H7 (cell line): ENCODE measurements at regions not wholly inside any gene's neighbourhood (a gene's known extent, or its start where the extent isn't known, plus 50 kb on each side); places are given as distances from the start of the nearest gene placed in this dataset.

ENCODE experiments used
- DNase-seq: peaks from one replicate; pipeline ENCODE4 v3.0.0; 2012
- H3K27me3 ChIP-seq: 2 replicates; pipeline ENCODE4 v1.6.0; 2011; ENCODE audit warnings: mild to moderate bottlenecking, low read length; ENCODE audit not compliant: control insufficient read depth, insufficient read depth
- H3K36me3 ChIP-seq: replicated peaks from 2 replicates; pipeline ENCODE4 v1.5.1; 2011; ENCODE audit warnings: low read length; ENCODE audit not compliant: control insufficient read depth, insufficient read depth
- H3K4me3 ChIP-seq: 2 replicates; pipeline ENCODE4 v1.5.1; 2011; ENCODE audit warnings: low read depth, mild to moderate bottlenecking, control low read depth, low read length, moderate library complexity; ENCODE audit not compliant: insufficient read depth

GRCh38 chr6:104574135-104574750 lies 285.5 kb downstream of the HACE1 start:
- no peak for DNase-seq
- no peaks in the 10 kb centered on the region for H3K36me3 ChIP-seq
- H3K4me3 ChIP-seq: no peak overlapping the region
- no peaks in the 10 kb centered on the region for H3K27me3 ChIP-seq

GRCh38 chr6:104573350-104573749 lies 286.4 kb downstream of the HACE1 start:
- Histone ChIP-seq H3K27me3 (no peaks in the 10 kb centered on the region), H3K4me3 (no peak overlapping the region), H3K36me3 (no peaks in the 10 kb centered on the region)
- DNase-seq: no peak

- no peak for DNase-seq
- Histone ChIP-seq H3K27me3 (no peaks in the 10 kb centered on the region), H3K4me3 (no peak overlapping the region), H3K36me3 (no peaks in the 10 kb centered on the region)
Measured at GRCh38 chr6:104572901-104573300, 286.8 kb downstream of the HACE1 start.

- Histone ChIP-seq H3K27me3 (no peaks in the 10 kb centered on the region), H3K4me3 (no peak overlapping the region), H3K36me3 (no peaks in the 10 kb centered on the region)
- DNase-seq: no peak
Measured at GRCh38 chr6:104566411-104566810, 293.3 kb downstream of the HACE1 start.

GRCh38 chr6:104563306-104563705 lies 296.4 kb downstream of the HACE1 start:
- no peaks in the 10 kb centered on the region for H3K27me3 ChIP-seq
- H3K36me3 ChIP-seq: no peaks in the 10 kb centered on the region

GRCh38 chr6:104559435-104560202 lies 300.1 kb downstream of the HACE1 start:
- Histone ChIP-seq H3K36me3 (no peaks in the 10 kb centered on the region), H3K4me3 (no peak overlapping the region), H3K27me3 (no peaks in the 10 kb centered on the region)
- DNase-seq: no peak

More at GRCh38 chr6:104563306-104563705, 296.4 kb downstream of the HACE1 start:
- no peak for DNase-seq
- H3K4me3 ChIP-seq: no peak overlapping the region

GRCh38 chr6:104558746-104559145 lies 301.0 kb downstream of the HACE1 start:
- H3K4me3 ChIP-seq: no peak overlapping the region
- DNase-seq: no peak
- no peaks in the 10 kb centered on the region for H3K36me3 ChIP-seq
- no peaks in the 10 kb centered on the region for H3K27me3 ChIP-seq

GRCh38 chr6:104548297-104548696 lies 311.4 kb downstream of the HACE1 start:
- H3K36me3 ChIP-seq: no peaks in the 10 kb centered on the region

GRCh38 chr6:104541411-104541810 lies 318.3 kb downstream of the HACE1 start:
- no peak overlapping the region for H3K4me3 ChIP-seq
- no peak for DNase-seq
- no peaks in the 10 kb centered on the region for H3K36me3 ChIP-seq
- no peaks in the 10 kb centered on the region for H3K27me3 ChIP-seq

More at GRCh38 chr6:104548297-104548696, 311.4 kb downstream of the HACE1 start:
- no peak for DNase-seq
- Histone ChIP-seq H3K4me3 (no peak overlapping the region), H3K27me3 (no peaks in the 10 kb centered on the region)

GRCh38 chr6:104540743-104541142 lies 319.0 kb downstream of the HACE1 start:
- no peaks in the 10 kb centered on the region for H3K36me3 ChIP-seq
- no peak for DNase-seq
- no peaks in the 10 kb centered on the region for H3K27me3 ChIP-seq
- no peak overlapping the region for H3K4me3 ChIP-seq

GRCh38 chr6:104539173-104539572 lies 320.5 kb downstream of the HACE1 start:
- no peaks in the 10 kb centered on the region for H3K27me3 ChIP-seq
- H3K36me3 ChIP-seq: no peaks in the 10 kb centered on the region
- no peak overlapping the region for H3K4me3 ChIP-seq
- no peak for DNase-seq

- Histone ChIP-seq H3K36me3 (no peaks in the 10 kb centered on the region), H3K4me3 (no peak overlapping the region), H3K27me3 (no peaks in the 10 kb centered on the region)
- DNase-seq: no peak
Measured at GRCh38 chr6:104537872-104538271, 321.8 kb downstream of the HACE1 start.

GRCh38 chr6:104537180-104537579 lies 322.5 kb downstream of the HACE1 start:
- no peaks in the 10 kb centered on the region for H3K27me3 ChIP-seq
- no peaks in the 10 kb centered on the region for H3K36me3 ChIP-seq
- DNase-seq: no peak
- H3K4me3 ChIP-seq: no peak overlapping the region

- no peaks in the 10 kb centered on the region for H3K36me3 ChIP-seq
- DNase-seq: no peak
- no peak overlapping the region for H3K4me3 ChIP-seq
- H3K27me3 ChIP-seq: no peaks in the 10 kb centered on the region
Measured at GRCh38 chr6:104532462-104532861, 327.3 kb downstream of the HACE1 start.

GRCh38 chr6:104531646-104532045 lies 328.1 kb downstream of the HACE1 start:
- no peaks in the 10 kb centered on the region for H3K36me3 ChIP-seq
- DNase-seq: no peak
- no peaks in the 10 kb centered on the region for H3K27me3 ChIP-seq
- H3K4me3 ChIP-seq: no peak overlapping the region
